ENCODE measurements at regions not wholly inside any gene's neighbourhood (a gene's known extent, or its start where the extent isn't known, plus 50 kb on each side); places are given as distances from the start of the nearest gene placed in this dataset.

GRCh38 chr7:438361-438760 is 81.3 kb downstream of the PDGFA start:
- BruUV-seq (replicated peaks) = no TSS peak
- H2AFZ ChIP-seq (ENCODE audit: low read depth, low read length) = no peak overlapping the region
- intact Hi-C loops (cut with micrococcal nuclease) (loop anchor here (5.0 kb wide), 1 partner anchor 64 kb away; no protein-coding TSS in a partner anchor), dilution Hi-C loops (cut with MboI; ENCODE audit: extremely low pct_ligation_motif_present, low sequenced_read_pairs) (no loop called here)
- H3K9ac ChIP-seq (replicated peaks; ENCODE audit: extremely low read depth, insufficient read depth, low read length) = no peak overlapping the region
- H3K4me1 ChIP-seq (ENCODE audit: control insufficient read depth, extremely low read depth, insufficient read depth, low read length) = peaks cover 8% of the 10 kb centered on the region
- H3K4me3 ChIP-seq (replicated peaks in 1 of 3; ENCODE audit: insufficient read depth in 1 of 3, low read depth in 1 of 3, low read length in 3 of 3) = no peak overlapping the region
- H3K9me3 ChIP-seq (replicated peaks; ENCODE audit: control insufficient read depth, insufficient read depth, low read length) = no peaks in the 10 kb centered on the region
- H3K27ac ChIP-seq (ENCODE audit: insufficient read depth, low read depth, low read length) = no peak overlapping the region
- ChIA-PET POLR2A (no interaction called here), CTCF (no interaction called here)
- H3K27me3 ChIP-seq (ENCODE audit: control insufficient read depth in 2 of 2, insufficient read depth in 2 of 2, low read length in 2 of 2) = no peaks in the 10 kb centered on the region
- H3K4me2 ChIP-seq (ENCODE audit: insufficient read depth, low read length) = no peak overlapping the region
- FAIRE-seq (no peak), DNase-seq (ENCODE audit: low read depth, low spot score) (no peak)
- H3K36me3 ChIP-seq (ENCODE audit: control insufficient read depth in 2 of 2, extremely low read depth in 1 of 2, insufficient read depth in 2 of 2, low read length in 2 of 2) = no peaks in the 10 kb centered on the region
- H3K79me2 ChIP-seq (ENCODE audit: control insufficient read depth, insufficient read depth, low read length) = no peaks in the 10 kb centered on the region
- TF ChIP-seq POLR2AphosphoS5 (IDR thresholded peaks at IDR 0.05; ENCODE audit: insufficient read depth, low read depth, low read length) (no peak), JUN (IDR thresholded peaks at IDR 0.05; ENCODE audit: borderline replicate concordance, insufficient read depth, insufficient read length, low read depth) (no peak), POLR2A (IDR thresholded peaks at IDR 0.05; ENCODE audit: low read depth, low read length) (no peak), EZH2 (IDR thresholded peaks at IDR 0.05; ENCODE audit: borderline replicate concordance, low read depth, low read length, severe bottlenecking) (no peak), CTCF (IDR thresholded peaks at IDR 0.05; ENCODE audit: extremely low read depth in 1 of 2, insufficient read depth in 1 of 2, low read depth in 1 of 2, low read length in 2 of 2) (no peak), GATA2 (IDR thresholded peaks at IDR 0.05; ENCODE audit: insufficient read depth, insufficient read length, low read depth, low read length) (no peak), MYC (IDR thresholded peaks at IDR 0.05; ENCODE audit: low read depth, low read length) (no peak), MAX (IDR thresholded peaks at IDR 0.05; ENCODE audit: insufficient read depth, insufficient read length) (no peak), FOS (IDR thresholded peaks at IDR 0.05; ENCODE audit: borderline replicate concordance, insufficient read depth, low read length) (no peak)
- no peaks in the 10 kb centered on the region for H3K9me1 ChIP-seq (replicated peaks; ENCODE audit: control insufficient read depth, extremely low read depth, insufficient read depth, low read length)
- H4K20me1 ChIP-seq (replicated peaks; ENCODE audit: control insufficient read depth, extremely low read depth, insufficient read depth, low read length) = no peaks in the 10 kb centered on the region

All from endothelial cell of umbilical vein (primary cell).